ENCODE measurements at regions not wholly inside any gene's neighbourhood (a gene's known extent, or its start where the extent isn't known, plus 50 kb on each side); places are given as distances from the start of the nearest gene placed in this dataset.

DNA sequence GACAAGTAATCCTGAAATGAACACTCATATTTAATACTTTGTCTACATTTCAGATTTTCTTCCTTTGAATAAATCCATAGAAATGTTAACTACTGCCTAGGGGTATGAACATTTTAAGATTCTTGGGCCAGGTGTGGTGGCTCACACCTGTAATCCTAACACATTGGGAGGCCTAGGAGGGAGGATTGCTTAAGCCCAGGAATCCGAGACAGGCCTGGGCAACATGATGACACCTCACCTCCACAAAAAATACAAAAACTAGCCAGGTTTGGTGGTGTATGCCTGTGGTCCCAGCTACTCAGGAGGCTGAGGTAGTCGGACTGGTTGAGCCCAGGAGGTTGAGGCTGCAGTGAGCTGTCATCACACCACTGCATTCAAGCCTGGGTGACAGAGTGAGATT, 73.9 kb upstream of the PIAS1 start:
- TF ChIP-seq, protein P1, sequence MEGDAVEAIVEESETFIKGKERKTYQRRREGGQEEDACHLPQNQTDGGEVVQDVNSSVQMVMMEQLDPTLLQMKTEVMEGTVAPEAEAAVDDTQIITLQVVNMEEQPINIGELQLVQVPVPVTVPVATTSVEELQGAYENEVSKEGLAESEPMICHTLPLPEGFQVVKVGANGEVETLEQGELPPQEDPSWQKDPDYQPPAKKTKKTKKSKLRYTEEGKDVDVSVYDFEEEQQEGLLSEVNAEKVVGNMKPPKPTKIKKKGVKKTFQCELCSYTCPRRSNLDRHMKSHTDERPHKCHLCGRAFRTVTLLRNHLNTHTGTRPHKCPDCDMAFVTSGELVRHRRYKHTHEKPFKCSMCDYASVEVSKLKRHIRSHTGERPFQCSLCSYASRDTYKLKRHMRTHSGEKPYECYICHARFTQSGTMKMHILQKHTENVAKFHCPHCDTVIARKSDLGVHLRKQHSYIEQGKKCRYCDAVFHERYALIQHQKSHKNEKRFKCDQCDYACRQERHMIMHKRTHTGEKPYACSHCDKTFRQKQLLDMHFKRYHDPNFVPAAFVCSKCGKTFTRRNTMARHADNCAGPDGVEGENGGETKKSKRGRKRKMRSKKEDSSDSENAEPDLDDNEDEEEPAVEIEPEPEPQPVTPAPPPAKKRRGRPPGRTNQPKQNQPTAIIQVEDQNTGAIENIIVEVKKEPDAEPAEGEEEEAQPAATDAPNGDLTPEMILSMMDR (IDR thresholded peaks at IDR 0.05), result no peak
- TF ChIP-seq EZH2 (IDR thresholded peaks at IDR 0.05; ENCODE audit: borderline replicate concordance, insufficient read depth, low read depth, low read length, poor library complexity, severe bottlenecking), result no peak
